Endothelial cell of umbilical vein (primary cell): ENCODE measurements at regions not wholly inside any gene's neighbourhood (a gene's known extent, or its start where the extent isn't known, plus 50 kb on each side); places are given as distances from the start of the nearest gene placed in this dataset.

Source experiments
- BruUV-seq: library from RNA; stranded (reverse); fragments of 400-500 nt; replicated peaks from 2 replicates; lab custom pipeline; 2021; lab: Mats Ljungman, UMichigan
- CTCF ChIA-PET: fragments of 300-600, 350-600 bp; sonication (Branson Sonifier 250); formaldehyde crosslinking; loops from one replicate; lab custom pipeline; 2021; ENCODE audit warnings: antibody characterized with exemption, inconsistent platforms; lab: Charles Lee
- POLR2A ChIA-PET: fragments of 300-600, 350-600 bp; sonication (Branson Sonifier 250); formaldehyde crosslinking; loops from one replicate; lab custom pipeline; 2021; ENCODE audit warnings: antibody characterized with exemption, inconsistent platforms; lab: Charles Lee
- DNase-seq: peaks from one replicate; pipeline ENCODE4 v3.0.0-alpha.2; 2011; ENCODE audit warnings: low read depth, low spot score
- FAIRE-seq: peaks from 2 replicates; lab custom pipeline; 2011; peaks lifted over from hg19 to GRCh38; lab: Jason Lieb, UNC
- H2AFZ ChIP-seq: 2 replicates; pipeline ENCODE4 v1.6.0; 2012; ENCODE audit warnings: low read depth, low read length, control low read depth, inconsistent platforms
- H3K27ac ChIP-seq: 2 replicates; pipeline ENCODE4 v1.5.1; 2011; ENCODE audit warnings: low read depth, mild to moderate bottlenecking, control low read depth, low read length, moderate library complexity; ENCODE audit not compliant: insufficient read depth
- H3K27me3 ChIP-seq, 2 experiments: 2 replicates each; pipeline versions ENCODE4 v1.6.0 to v1.6.1; 2011; ENCODE audit warnings: low read length in 2 of 2, mixed read lengths in 1 of 2; ENCODE audit not compliant: control insufficient read depth in 2 of 2, insufficient read depth in 2 of 2
- H3K36me3 ChIP-seq, 2 experiments: 2 replicates in 1 of 2; 3 replicates in 1 of 2; pipeline ENCODE4 v1.5.1; 2011; ENCODE audit warnings: low read length in 2 of 2, mild to moderate bottlenecking in 1 of 2, moderate library complexity in 1 of 2; ENCODE audit not compliant: control insufficient read depth in 2 of 2, insufficient read depth in 2 of 2; ENCODE audit errors: extremely low read depth in 1 of 2
- H3K4me1 ChIP-seq: 3 replicates; pipeline ENCODE4 v1.5.1; 2011; ENCODE audit warnings: mild to moderate bottlenecking, low read length; ENCODE audit not compliant: control insufficient read depth, insufficient read depth; ENCODE audit errors: extremely low read depth
- H3K4me2 ChIP-seq: 2 replicates; pipeline ENCODE4 v1.6.1; 2011; ENCODE audit warnings: low read length, control low read depth, mixed read lengths; ENCODE audit not compliant: insufficient read depth
- H3K4me3 ChIP-seq, 3 experiments: fragments of 200-600 bp in 1 of 3; sonication (generic), shearing (Covaris generic) in 1 of 3; replicated peaks in 1 of 3; 2 replicates each; pipeline ENCODE4 v1.5.1; 2011 to 2016; ENCODE audit warnings: control low read depth in 3 of 3, low read length in 3 of 3, mild to moderate bottlenecking in 2 of 3, inconsistent platforms in 1 of 3, low read depth in 1 of 3, moderate library complexity in 1 of 3; ENCODE audit not compliant: insufficient read depth in 1 of 3
- H3K79me2 ChIP-seq: 2 replicates; pipeline ENCODE4 v1.6.0; 2012; ENCODE audit warnings: low read length, inconsistent platforms; ENCODE audit not compliant: control insufficient read depth, insufficient read depth
- H3K9ac ChIP-seq: replicated peaks from 2 replicates; pipeline ENCODE3; 2011; ENCODE audit warnings: low read length, control low read depth; ENCODE audit not compliant: insufficient read depth; ENCODE audit errors: extremely low read depth
- H3K9me1 ChIP-seq: replicated peaks from 3 replicates; pipeline ENCODE4 v1.6.0; 2011; ENCODE audit warnings: mild to moderate bottlenecking, low read length; ENCODE audit not compliant: control insufficient read depth, insufficient read depth; ENCODE audit errors: extremely low read depth
- H3K9me3 ChIP-seq: replicated peaks from 2 replicates; pipeline ENCODE4 v1.5.1; 2012; ENCODE audit warnings: low read length, inconsistent platforms; ENCODE audit not compliant: control insufficient read depth, insufficient read depth
- H4K20me1 ChIP-seq: replicated peaks from 2 replicates; pipeline ENCODE3; 2011; ENCODE audit warnings: mild to moderate bottlenecking, low read length; ENCODE audit not compliant: control insufficient read depth, insufficient read depth; ENCODE audit errors: extremely low read depth
- CTCF ChIP-seq, 2 donors: IDR thresholded peaks; 1 replicate in 1 of 2; 2 replicates in 1 of 2; pipeline ENCODE4 v1.5.1; 2011; ENCODE audit warnings: low read length in 2 of 2, mild to moderate bottlenecking in 2 of 2, moderate library complexity in 2 of 2, control low read depth in 1 of 2, inconsistent platforms in 1 of 2, low read depth in 1 of 2; ENCODE audit not compliant: insufficient read depth in 1 of 2; ENCODE audit errors: extremely low read depth in 1 of 2
- EZH2 ChIP-seq: IDR thresholded peaks from 2 replicates; pipeline ENCODE4 v1.6.1; 2012; ENCODE audit warnings: borderline replicate concordance, low read depth, mild to moderate bottlenecking, moderate library complexity, low read length, inconsistent platforms; ENCODE audit not compliant: severe bottlenecking
- FOS ChIP-seq: IDR thresholded peaks from 2 replicates; pipeline ENCODE4 v1.6.1; 2011; ENCODE audit warnings: mild to moderate bottlenecking, low read length, moderate library complexity, borderline replicate concordance; ENCODE audit not compliant: insufficient read depth
- GATA2 ChIP-seq: IDR thresholded peaks from 2 replicates; pipeline ENCODE4 v1.7.0; 2011; ENCODE audit warnings: low read depth, mild to moderate bottlenecking, moderate library complexity, mixed read lengths, low read length; ENCODE audit not compliant: insufficient read length, insufficient read depth
- JUN ChIP-seq: IDR thresholded peaks from 2 replicates; pipeline ENCODE4 v1.6.1; 2011; ENCODE audit warnings: borderline replicate concordance, low read depth; ENCODE audit not compliant: insufficient read length, insufficient read depth
- MAX ChIP-seq: IDR thresholded peaks from 2 replicates; pipeline ENCODE4 v1.6.1; 2011; ENCODE audit not compliant: insufficient read depth, insufficient read length
- MYC ChIP-seq: IDR thresholded peaks from one replicate; pipeline ENCODE4 v1.6.1; 2011; ENCODE audit warnings: mild to moderate bottlenecking, low read depth, low read length
- POLR2A ChIP-seq: IDR thresholded peaks from 2 replicates; pipeline ENCODE4 v1.6.1; 2012; ENCODE audit warnings: low read depth, mild to moderate bottlenecking, control low read depth, low read length
- POLR2AphosphoS5 ChIP-seq: IDR thresholded peaks from 2 replicates; pipeline ENCODE4 v1.6.1; 2012; ENCODE audit warnings: low read depth, mild to moderate bottlenecking, control low read depth, low read length, moderate library complexity; ENCODE audit not compliant: insufficient read depth
- dilution Hi-C: fragments of 300-500 bp; cut with MboI; formaldehyde crosslinking; loops from one replicate; pipeline ENCODE4 v1.15.0; 2019; ENCODE audit warnings: low sequenced_read_pairs; ENCODE audit not compliant: extremely low pct_ligation_motif_present
- intact Hi-C: fragments of 100-400 bp; cut with micrococcal nuclease; formaldehyde crosslinking; loops from one replicate; pipeline ENCODE4 v1.10.0; 2022

- Histone ChIP-seq H3K9me1 (no peaks in the 10 kb centered on the region), H3K4me2 (no peak overlapping the region), H2AFZ (no peak overlapping the region), H3K4me1 (no peaks in the 10 kb centered on the region), H3K9ac (no peak overlapping the region), H3K9me3 (no peaks in the 10 kb centered on the region), H3K4me3 (no peak overlapping the region), H3K36me3 (no peaks in the 10 kb centered on the region), H3K27ac (no peak overlapping the region), H4K20me1 (no peaks in the 10 kb centered on the region), H3K27me3 (no peaks in the 10 kb centered on the region), H3K79me2 (no peaks in the 10 kb centered on the region)
- CTCF ChIA-PET, result interaction anchor here (1.9 kb wide), 1 partner anchor 10 kb away, joined by 4 read pairs; no protein-coding TSS in a partner anchor
- intact Hi-C loops (no loop called here), dilution Hi-C loops (no loop called here)
- no TSS peak for BruUV-seq
- TF ChIP-seq CTCF (IDR thresholded peaks at IDR 0.05; ENCODE audit: extremely low read depth in 1 of 2, insufficient read depth in 1 of 2, low read depth in 1 of 2, low read length in 2 of 2) (no peak), JUN (no peak), FOS (no peak), POLR2A (no peak), MAX (no peak), EZH2 (no peak), MYC (no peak), GATA2 (no peak), POLR2AphosphoS5 (no peak)
- POLR2A ChIA-PET, result no interaction called here
- no peak for DNase-seq
- no peak for FAIRE-seq
Measured at GRCh38 chr3:40995271-40995670, 204.0 kb upstream of the CTNNB1 start.
